IPS-20b (cell line): ENCODE measurements at regions not wholly inside any gene's neighbourhood (a gene's known extent, or its start where the extent isn't known, plus 50 kb on each side); places are given as distances from the start of the nearest gene placed in this dataset.

ENCODE experiments used
- H3K27ac ChIP-seq: one replicate; pipeline ENCODE4 v1.5.1; 2013; ENCODE audit warnings: low read length
- H3K27me3 ChIP-seq: 2 replicates; pipeline ENCODE4 v1.6.1; 2013; ENCODE audit warnings: mild to moderate bottlenecking, low read length, inconsistent platforms; ENCODE audit not compliant: insufficient read depth
- H3K36me3 ChIP-seq: 2 replicates; pipeline ENCODE4 v1.6.1; 2013; ENCODE audit warnings: low read depth, mild to moderate bottlenecking, inconsistent platforms, low read length, moderate library complexity; ENCODE audit not compliant: insufficient read depth
- H3K4me1 ChIP-seq: 2 replicates; pipeline ENCODE4 v1.6.1; 2013; ENCODE audit warnings: mild to moderate bottlenecking, control low read depth, inconsistent platforms, low read length, moderate library complexity; ENCODE audit not compliant: insufficient read depth
- H3K4me3 ChIP-seq: 2 replicates; pipeline ENCODE4 v1.5.1; 2013; ENCODE audit warnings: mild to moderate bottlenecking, low read length, inconsistent platforms
- H3K9ac ChIP-seq: 2 replicates; pipeline ENCODE4 v1.6.1; 2013; ENCODE audit warnings: low read depth, mild to moderate bottlenecking, inconsistent platforms, low read length, moderate library complexity
- H3K9me3 ChIP-seq: 2 replicates; pipeline ENCODE4 v1.6.1; 2013; ENCODE audit warnings: mild to moderate bottlenecking, low read depth, low read length, inconsistent platforms; ENCODE audit not compliant: insufficient read depth

DNA sequence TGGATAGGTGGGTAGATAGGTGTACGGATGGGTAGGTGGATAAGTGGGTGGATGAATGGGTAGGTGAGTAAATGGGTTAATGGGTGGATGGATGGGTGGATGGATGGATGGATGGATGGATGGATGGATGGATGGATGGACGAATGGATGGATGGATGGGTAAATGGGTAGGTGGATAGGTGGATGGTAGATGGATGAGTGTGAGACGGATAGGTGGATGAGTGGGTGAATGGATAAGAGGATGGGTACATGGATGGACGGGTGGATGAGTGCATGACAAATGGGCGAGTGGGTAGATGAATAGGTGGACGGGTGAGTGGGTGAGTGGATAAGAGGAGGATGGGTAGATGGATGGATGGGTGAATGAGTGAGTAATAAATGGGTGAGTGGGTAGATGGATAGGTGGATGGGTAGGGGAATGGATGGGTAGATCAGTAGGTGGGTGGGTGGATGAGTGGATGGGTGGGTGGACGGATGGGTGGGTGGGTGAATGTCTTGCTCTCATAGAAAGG lies 179.2 kb downstream of the FGF18 start:
- peaks cover 3% of the 10 kb centered on the region; the same call in 1 of the 2 replicates for H3K4me1 ChIP-seq
- no peaks in the 10 kb centered on the region for H3K36me3 ChIP-seq
- H3K9me3 ChIP-seq: no peaks in the 10 kb centered on the region
- no peak overlapping the region for H3K4me3 ChIP-seq
- no peak overlapping the region for H3K9ac ChIP-seq
- H3K27ac ChIP-seq: no peak overlapping the region
- no peaks in the 10 kb centered on the region for H3K27me3 ChIP-seq

DNA sequence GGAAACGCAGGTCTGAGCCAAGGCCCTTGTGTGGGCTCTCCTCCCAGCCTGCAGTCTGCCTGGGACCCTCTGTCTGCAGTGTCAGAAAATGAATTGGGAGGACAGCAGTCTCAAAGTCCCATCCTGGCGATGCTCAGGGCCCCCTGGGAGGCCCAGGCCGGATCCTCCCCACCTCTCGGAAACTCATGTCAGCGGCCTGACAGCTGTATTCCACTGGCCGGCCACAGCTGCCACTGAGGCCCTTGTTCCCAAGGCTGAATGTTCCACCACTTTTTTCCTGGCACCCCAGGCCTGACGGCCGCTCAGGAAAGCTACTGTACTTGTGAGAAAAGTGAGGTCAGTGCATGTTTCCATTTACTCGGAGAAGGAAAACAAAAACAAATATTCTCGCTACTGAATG lies 180.0 kb downstream of the FGF18 start:
- Histone ChIP-seq H3K27ac (no peak overlapping the region), H3K4me3 (no peak overlapping the region), H3K36me3 (no peaks in the 10 kb centered on the region), H3K9me3 (no peaks in the 10 kb centered on the region), H3K27me3 (no peaks in the 10 kb centered on the region), H3K4me1 (peaks cover 3% of the 10 kb centered on the region; the same call in 1 of the 2 replicates), H3K9ac (no peak overlapping the region)

DNA sequence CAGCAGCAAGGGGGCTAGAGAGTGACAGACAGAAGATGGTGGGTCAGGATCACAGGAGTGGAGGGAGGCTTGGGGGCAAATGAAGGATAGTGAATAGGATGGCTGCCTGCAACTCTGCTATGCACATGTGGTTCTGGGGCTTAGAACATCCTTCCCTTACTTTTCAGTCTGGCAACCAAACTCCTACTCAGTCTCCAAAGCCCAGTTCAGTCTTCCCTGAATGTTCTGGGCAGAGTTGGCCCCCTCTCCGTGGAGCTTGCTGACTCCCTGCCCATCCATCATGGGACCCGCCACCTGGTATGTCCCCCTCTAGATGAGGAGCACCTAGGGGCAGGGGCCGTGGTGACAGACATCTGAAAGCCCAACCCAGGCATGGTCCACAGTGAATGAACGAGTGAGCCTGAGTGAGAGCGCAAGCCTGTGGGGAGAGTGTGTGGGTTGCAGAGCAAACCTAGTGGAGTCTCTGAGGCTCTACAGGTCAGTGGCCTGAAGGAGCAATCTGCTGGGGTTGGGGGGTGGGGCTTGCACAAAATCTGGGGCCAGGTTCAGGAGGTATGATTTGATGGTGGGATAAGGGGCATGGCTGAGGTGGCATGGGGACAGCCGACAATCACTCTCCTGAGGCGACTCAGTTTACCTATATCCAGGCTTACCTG lies 180.6 kb downstream of the FGF18 start:
- Histone ChIP-seq H3K9ac (no peak overlapping the region), H3K4me1 (peaks cover 3% of the 10 kb centered on the region; the same call in 1 of the 2 replicates), H3K36me3 (no peaks in the 10 kb centered on the region), H3K9me3 (no peaks in the 10 kb centered on the region), H3K4me3 (no peak overlapping the region), H3K27me3 (no peaks in the 10 kb centered on the region), H3K27ac (no peak overlapping the region)

DNA sequence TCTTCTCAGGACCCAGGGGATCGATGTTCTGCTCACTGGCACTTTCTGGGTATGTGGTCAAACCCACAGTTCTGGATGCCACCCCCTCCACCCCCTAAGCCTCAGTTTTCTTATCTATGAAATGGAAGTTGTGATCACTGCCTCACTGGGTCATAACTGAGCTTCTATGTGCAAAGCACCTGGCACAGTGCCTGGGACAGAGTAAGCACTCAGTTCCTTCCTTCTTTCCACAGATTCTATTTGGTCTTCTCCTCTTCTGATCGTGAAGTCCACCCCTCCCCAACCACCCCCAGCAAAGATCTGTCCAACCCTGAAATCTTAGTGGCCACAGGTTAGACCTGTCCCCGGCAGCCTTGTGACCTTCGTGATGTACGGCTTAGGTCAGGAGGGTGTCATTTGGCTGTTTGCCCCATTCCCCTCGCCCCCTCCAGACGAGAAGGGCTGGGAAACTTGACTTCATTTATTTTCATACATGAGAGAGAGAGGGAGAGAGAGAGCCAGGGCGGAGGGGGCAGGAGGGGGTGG lies 181.4 kb downstream of the FGF18 start:
- no peak overlapping the region for H3K4me3 ChIP-seq

GRCh38 chr5:171601266-171601881 lies 181.9 kb downstream of the FGF18 start:
- Histone ChIP-seq H3K9me3 (no peaks in the 10 kb centered on the region; the same call in 1 of the 2 replicates), H3K27me3 (no peaks in the 10 kb centered on the region), H3K4me3 (no peak overlapping the region), H3K4me1 (peaks cover 2% of the 10 kb centered on the region; the same call in 1 of the 2 replicates), H3K36me3 (no peaks in the 10 kb centered on the region), H3K9ac (no peak overlapping the region), H3K27ac (no peak overlapping the region)

More for the DNA sequence above, 181.4 kb downstream of the FGF18 start:
- Histone ChIP-seq H3K36me3 (no peaks in the 10 kb centered on the region), H3K9me3 (no peaks in the 10 kb centered on the region), H3K27ac (no peak overlapping the region), H3K9ac (no peak overlapping the region), H3K27me3 (no peaks in the 10 kb centered on the region), H3K4me1 (peaks cover 3% of the 10 kb centered on the region; the same call in 1 of the 2 replicates)

GRCh38 chr5:171603591-171603990 lies 182.0 kb upstream of the SMIM23 start:
- Histone ChIP-seq H3K9ac (no peak overlapping the region), H3K36me3 (no peaks in the 10 kb centered on the region), H3K27ac (no peak overlapping the region), H3K9me3 (no peaks in the 10 kb centered on the region; the same call in 1 of the 2 replicates), H3K4me1 (no peaks in the 10 kb centered on the region), H3K4me3 (no peak overlapping the region), H3K27me3 (no peaks in the 10 kb centered on the region)

GRCh38 chr5:171604195-171604594 lies 181.4 kb upstream of the SMIM23 start:
- Histone ChIP-seq H3K4me1 (no peaks in the 10 kb centered on the region), H3K9ac (no peak overlapping the region), H3K27me3 (no peaks in the 10 kb centered on the region), H3K9me3 (no peaks in the 10 kb centered on the region; the same call in 1 of the 2 replicates), H3K4me3 (no peak overlapping the region), H3K36me3 (no peaks in the 10 kb centered on the region), H3K27ac (no peak overlapping the region)

DNA sequence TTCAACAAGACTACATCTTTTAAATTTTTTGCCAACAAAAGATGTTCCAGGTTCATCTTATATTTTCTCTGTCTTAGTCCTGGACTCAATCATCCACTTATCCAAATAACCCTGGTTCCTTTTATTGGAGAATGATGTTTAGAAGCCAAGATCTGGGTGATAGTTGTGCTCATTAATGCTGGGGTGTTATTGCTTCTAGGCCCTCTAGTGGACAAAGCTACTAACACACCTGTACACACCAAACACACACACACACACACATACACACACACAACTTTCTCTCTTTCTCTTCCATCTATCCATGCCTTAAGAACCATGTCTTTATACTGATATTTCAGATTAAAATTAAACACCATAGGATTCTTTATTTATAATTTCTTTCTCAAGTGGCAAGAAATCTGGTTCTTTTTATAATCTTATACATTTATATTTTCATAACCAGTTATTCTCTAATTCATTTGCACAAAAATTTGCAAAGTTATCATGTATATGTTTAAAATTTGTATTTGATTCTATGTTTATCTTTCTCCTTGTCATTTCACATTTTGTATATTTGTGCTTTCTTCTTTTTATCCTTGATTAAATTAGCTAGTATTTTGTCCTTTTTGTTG lies 179.1 kb upstream of the SMIM23 start:
- Histone ChIP-seq H3K9ac (no peak overlapping the region), H3K27ac (no peak overlapping the region), H3K4me3 (no peak overlapping the region), H3K9me3 (no peaks in the 10 kb centered on the region; the same call in 1 of the 2 replicates), H3K27me3 (peaks cover 1% of the 10 kb centered on the region; the same call in 1 of the 2 replicates), H3K36me3 (no peaks in the 10 kb centered on the region), H3K4me1 (no peaks in the 10 kb centered on the region)

GRCh38 chr5:171607863-171608262 lies 177.8 kb upstream of the SMIM23 start:
- no peaks in the 10 kb centered on the region; the same call in 1 of the 2 replicates for H3K9me3 ChIP-seq
- no peak overlapping the region for H3K9ac ChIP-seq
- H3K27me3 ChIP-seq: peaks cover 14% of the 10 kb centered on the region; the same call in 1 of the 2 replicates
- H3K4me3 ChIP-seq: no peak overlapping the region
- no peaks in the 10 kb centered on the region for H3K36me3 ChIP-seq
- H3K27ac ChIP-seq: no peak overlapping the region
- no peaks in the 10 kb centered on the region for H3K4me1 ChIP-seq

DNA sequence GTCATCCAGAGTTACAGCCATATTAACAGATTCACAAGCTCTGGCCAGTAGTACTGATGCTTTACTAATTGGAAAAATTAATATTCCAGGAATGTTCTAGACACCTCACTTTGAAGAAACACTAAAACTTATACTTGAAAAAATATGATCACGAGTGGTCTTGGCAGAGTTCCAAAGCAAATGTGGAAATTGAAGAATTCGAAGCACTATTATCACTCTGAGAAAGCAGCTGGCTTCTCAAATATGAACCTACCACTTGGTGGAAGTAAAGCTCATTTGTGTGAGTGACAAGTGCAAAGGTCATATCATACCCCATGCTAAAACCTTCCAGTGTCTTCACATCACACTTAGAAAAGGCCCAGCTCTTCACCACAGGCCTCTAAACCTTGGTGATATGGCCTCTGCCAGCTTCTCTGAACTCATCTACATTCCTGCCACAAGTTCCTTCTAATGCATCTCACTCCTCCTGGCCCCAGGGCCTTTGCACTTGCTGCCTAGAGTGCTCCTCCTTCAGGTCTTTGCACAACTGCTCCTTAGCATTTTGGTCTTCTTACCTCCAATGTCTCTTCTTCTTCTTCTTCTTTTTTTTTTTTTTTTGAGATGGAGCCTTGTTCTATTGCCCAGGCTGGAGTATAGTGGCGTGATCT lies 175.7 kb upstream of the SMIM23 start:
- no peak overlapping the region for H3K4me3 ChIP-seq
- H3K4me1 ChIP-seq: no peaks in the 10 kb centered on the region
- peaks cover 26% of the 10 kb centered on the region for H3K27me3 ChIP-seq
- H3K27ac ChIP-seq: no peak overlapping the region
- no peaks in the 10 kb centered on the region; the same call in 1 of the 2 replicates for H3K9me3 ChIP-seq
- no peaks in the 10 kb centered on the region for H3K36me3 ChIP-seq
- no peak overlapping the region for H3K9ac ChIP-seq

DNA sequence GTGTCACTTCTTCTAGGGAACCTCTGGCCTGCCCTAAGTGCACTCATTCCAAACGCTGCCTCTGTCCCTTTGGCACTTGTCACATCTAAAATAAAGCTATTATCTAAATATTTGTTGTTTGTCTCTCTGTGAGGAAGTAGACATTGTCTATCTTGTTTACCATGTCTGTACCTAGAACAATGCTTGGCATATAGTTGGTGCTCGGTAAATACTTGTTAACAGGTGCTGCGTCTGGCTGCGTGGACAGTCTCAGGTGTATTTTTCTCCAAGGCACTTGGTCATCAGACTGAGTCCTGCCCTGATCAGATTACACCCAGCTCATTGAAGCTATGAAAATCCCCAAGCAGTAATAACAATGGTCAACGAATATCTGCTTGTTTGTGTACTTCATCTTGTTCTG lies 174.9 kb upstream of the SMIM23 start:
- no peaks in the 10 kb centered on the region; the same call in 1 of the 2 replicates for H3K9me3 ChIP-seq
- H3K27me3 ChIP-seq: peaks cover 33% of the 10 kb centered on the region
- no peaks in the 10 kb centered on the region for H3K36me3 ChIP-seq
- H3K4me1 ChIP-seq: peaks cover 4% of the 10 kb centered on the region; the same call in 1 of the 2 replicates
- no peak overlapping the region for H3K27ac ChIP-seq
- no peak overlapping the region for H3K9ac ChIP-seq
- H3K4me3 ChIP-seq: no peak overlapping the region
